ENCODE measurements at regions not wholly inside any gene's neighbourhood (a gene's known extent, or its start where the extent isn't known, plus 50 kb on each side); places are given as distances from the start of the nearest gene placed in this dataset.

- TF ChIP-seq, protein P1, sequence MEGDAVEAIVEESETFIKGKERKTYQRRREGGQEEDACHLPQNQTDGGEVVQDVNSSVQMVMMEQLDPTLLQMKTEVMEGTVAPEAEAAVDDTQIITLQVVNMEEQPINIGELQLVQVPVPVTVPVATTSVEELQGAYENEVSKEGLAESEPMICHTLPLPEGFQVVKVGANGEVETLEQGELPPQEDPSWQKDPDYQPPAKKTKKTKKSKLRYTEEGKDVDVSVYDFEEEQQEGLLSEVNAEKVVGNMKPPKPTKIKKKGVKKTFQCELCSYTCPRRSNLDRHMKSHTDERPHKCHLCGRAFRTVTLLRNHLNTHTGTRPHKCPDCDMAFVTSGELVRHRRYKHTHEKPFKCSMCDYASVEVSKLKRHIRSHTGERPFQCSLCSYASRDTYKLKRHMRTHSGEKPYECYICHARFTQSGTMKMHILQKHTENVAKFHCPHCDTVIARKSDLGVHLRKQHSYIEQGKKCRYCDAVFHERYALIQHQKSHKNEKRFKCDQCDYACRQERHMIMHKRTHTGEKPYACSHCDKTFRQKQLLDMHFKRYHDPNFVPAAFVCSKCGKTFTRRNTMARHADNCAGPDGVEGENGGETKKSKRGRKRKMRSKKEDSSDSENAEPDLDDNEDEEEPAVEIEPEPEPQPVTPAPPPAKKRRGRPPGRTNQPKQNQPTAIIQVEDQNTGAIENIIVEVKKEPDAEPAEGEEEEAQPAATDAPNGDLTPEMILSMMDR (IDR thresholded peaks at IDR 0.05), result no peak
- no peak for TF ChIP-seq POLR2A (IDR thresholded peaks at IDR 0.05)
- no peak for TF ChIP-seq POLR2AphosphoS5 (IDR thresholded peaks at IDR 0.05)
- TF ChIP-seq EP300 (IDR thresholded peaks at IDR 0.05), result no peak
These were observed 394.6 kb upstream of the RORA start for GRCh38 chr15:61623746-61624145.
